NCI-H1436 (cell line): ENCODE measurements at regions not wholly inside any gene's neighbourhood (a gene's known extent, or its start where the extent isn't known, plus 50 kb on each side); places are given as distances from the start of the nearest gene placed in this dataset.
"Not testable (repeated sequence)": the region's sequence is repeated elsewhere in the genome, so short reads cannot be mapped to it uniquely, and the experiment has no call there.

ENCODE experiments used
- DNase-seq: peaks from one replicate; lab custom pipeline; 2025; lab: John Stamatoyannopoulos, UW

- no peak for DNase-seq
Measured at GRCh38 chr2:145916799-145917198, 1396.9 kb upstream of the ZEB2 start.

- no peak for DNase-seq
Measured at GRCh38 chr2:145914716-145915115, 1394.8 kb upstream of the ZEB2 start.

- DNase-seq = no peak
Measured at GRCh38 chr2:145910416-145910815, 1390.5 kb upstream of the ZEB2 start.

GRCh38 chr2:145909766-145910165 is 1389.8 kb upstream of the ZEB2 start:
- DNase-seq = no peak

GRCh38 chr2:145909175-145909755 is 1389.3 kb upstream of the ZEB2 start:
- DNase-seq = no peak

- no peak for DNase-seq
Measured at GRCh38 chr2:145906354-145906753, 1386.4 kb upstream of the ZEB2 start.

GRCh38 chr2:145905371-145905770 is 1385.5 kb upstream of the ZEB2 start:
- no peak for DNase-seq

- DNase-seq = no peak
Measured at GRCh38 chr2:145897151-145897550, 1377.2 kb upstream of the ZEB2 start.

GRCh38 chr2:145887915-145888314 is 1368.0 kb upstream of the ZEB2 start:
- no peak for DNase-seq

GRCh38 chr2:145880997-145881396 is 1361.1 kb upstream of the ZEB2 start:
- DNase-seq = not testable (repeated sequence)

- DNase-seq = no peak
Measured at GRCh38 chr2:145875016-145875415, 1355.1 kb upstream of the ZEB2 start.

- no peak for DNase-seq
Measured at GRCh38 chr2:145874466-145874865, 1354.5 kb upstream of the ZEB2 start.

- no peak for DNase-seq
Measured at GRCh38 chr2:145864501-145864900, 1344.6 kb upstream of the ZEB2 start.

- no peak for DNase-seq
Measured at GRCh38 chr2:145861940-145862339, 1342.0 kb upstream of the ZEB2 start.

- DNase-seq = no peak
Measured at GRCh38 chr2:145860083-145860482, 1340.2 kb upstream of the ZEB2 start.

GRCh38 chr2:145855142-145855541 is 1335.2 kb upstream of the ZEB2 start:
- DNase-seq = no peak

GRCh38 chr2:145854039-145854755 is 1334.3 kb upstream of the ZEB2 start:
- no peak for DNase-seq

- no peak for DNase-seq
Measured at GRCh38 chr2:145851730-145852129, 1331.8 kb upstream of the ZEB2 start.

GRCh38 chr2:145849466-145849865 is 1329.5 kb upstream of the ZEB2 start:
- DNase-seq = no peak

GRCh38 chr2:145846982-145847381 is 1327.1 kb upstream of the ZEB2 start:
- no peak for DNase-seq

- no peak for DNase-seq
Measured at GRCh38 chr2:145845923-145846322, 1326.0 kb upstream of the ZEB2 start.

GRCh38 chr2:145845207-145845894 is 1325.4 kb upstream of the ZEB2 start:
- DNase-seq = no peak

GRCh38 chr2:145841973-145842372 is 1322.1 kb upstream of the ZEB2 start:
- no peak for DNase-seq
